Activated gamma-delta T cell treated with anti-CD3 and anti-CD28 coated beads, Interleukin-2, amount 50 U/mL, for 16 hours (primary cell): ENCODE measurements at regions not wholly inside any gene's neighbourhood (a gene's known extent, or its start where the extent isn't known, plus 50 kb on each side); places are given as distances from the start of the nearest gene placed in this dataset.
"Not testable (repeated sequence)": the region's sequence is repeated elsewhere in the genome, so short reads cannot be mapped to it uniquely, and the experiment has no call there.

ENCODE experiments used
- DNase-seq: peaks from one replicate; pipeline ENCODE4 v3.0.0-alpha.2; 2020; ENCODE audit warnings: low read depth

DNA sequence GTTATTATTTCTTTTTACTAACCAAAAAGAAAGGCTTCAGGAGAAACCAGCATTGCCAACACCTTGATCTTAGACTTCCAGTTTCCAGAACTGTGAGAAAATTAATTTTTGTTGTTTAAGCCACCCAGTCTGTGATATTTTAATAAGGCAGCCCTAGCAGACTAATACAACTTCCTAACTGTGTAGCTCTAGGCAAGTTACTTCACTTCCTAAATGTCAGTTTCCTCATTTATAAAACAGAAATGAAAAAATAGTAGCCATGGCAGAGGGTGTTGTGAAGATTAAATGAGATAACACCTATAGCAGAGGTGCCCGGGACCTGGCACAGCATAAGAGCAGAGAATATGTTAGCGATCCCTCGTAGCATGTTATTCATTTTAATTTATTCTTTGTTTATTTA is 66.6 kb upstream of the HAND1 start:
- DNase-seq, result no peak

DNA sequence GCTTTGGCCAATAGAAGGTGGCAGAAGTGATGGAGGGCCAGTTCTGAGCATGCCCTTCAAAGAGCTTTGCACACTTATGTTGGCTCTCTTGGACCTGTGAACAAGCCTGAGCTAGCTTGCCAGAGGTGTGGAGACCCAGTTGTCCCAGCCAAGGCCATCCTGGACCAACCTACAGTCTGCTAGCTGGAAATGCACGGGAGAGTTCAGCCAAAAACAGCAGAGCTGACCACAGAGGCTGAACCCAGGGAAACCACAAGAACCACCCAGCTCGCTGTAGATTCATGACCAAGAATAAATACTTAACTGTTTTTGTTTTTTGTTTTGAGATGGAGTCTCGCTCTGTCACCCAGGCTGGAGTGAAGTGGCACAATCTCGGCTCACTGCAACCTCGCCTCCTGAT is 65.4 kb upstream of the HAND1 start:
- DNase-seq, result no peak

DNA sequence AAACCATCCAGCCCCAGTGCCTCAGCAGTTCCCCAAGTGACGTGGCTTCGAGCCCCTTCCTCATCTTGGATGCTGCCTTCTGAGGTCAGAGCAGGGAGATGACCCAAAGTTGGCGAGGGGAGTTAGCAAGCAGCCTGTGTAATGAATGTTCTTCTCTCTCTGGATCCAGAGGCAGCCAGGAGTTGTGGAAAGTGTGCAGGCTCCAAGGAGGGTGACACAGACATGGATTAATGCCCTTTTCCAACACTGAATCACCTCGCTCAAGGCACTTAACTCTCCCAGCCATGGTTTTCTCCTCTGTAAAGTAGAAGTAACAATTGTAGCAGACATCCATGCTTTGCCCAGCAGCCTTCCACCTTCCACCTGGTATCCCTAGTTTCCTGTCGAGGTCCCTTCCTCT is 64.6 kb upstream of the HAND1 start:
- DNase-seq, result no peak

DNA sequence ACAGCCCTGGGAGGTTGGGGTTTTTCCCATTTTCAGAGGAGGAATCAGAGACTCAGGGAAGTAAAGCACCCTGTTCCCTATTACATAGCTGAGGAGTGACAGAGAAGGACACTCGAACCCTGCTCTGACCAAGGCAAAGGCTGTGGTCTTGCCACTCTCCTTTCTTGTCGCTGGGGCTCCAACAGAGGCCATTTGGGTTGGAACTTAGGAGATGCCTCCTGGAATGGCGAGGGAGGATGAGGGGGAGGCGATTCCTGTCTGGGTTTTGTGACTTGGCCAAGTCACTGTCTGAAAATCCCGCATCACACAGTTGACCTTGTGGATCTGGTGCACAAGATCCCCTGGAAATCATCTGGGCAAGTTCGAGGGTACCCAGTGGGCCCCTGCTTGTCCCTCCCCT is 64.0 kb upstream of the HAND1 start:
- no peak for DNase-seq

DNA sequence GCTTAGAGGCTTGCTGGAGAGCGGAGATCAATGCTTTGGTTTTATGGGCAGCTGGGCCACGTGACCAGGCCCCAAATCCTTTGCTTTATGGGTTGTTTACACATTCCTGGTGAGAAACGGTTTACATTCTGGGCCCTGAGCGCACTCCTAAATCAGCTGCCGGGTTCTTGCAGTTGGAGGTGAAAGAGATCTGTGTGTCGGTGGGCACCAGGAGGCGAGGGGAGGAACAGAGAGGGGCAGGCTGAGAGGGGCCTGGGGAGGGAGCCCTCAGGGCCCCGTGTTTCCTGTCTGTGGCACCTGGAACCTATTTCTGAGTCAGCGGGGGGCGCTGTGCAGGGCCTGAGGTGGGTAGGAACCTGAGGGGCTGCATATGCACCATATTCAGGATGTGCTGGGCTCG is 63.5 kb upstream of the HAND1 start:
- DNase-seq, result no peak

DNA sequence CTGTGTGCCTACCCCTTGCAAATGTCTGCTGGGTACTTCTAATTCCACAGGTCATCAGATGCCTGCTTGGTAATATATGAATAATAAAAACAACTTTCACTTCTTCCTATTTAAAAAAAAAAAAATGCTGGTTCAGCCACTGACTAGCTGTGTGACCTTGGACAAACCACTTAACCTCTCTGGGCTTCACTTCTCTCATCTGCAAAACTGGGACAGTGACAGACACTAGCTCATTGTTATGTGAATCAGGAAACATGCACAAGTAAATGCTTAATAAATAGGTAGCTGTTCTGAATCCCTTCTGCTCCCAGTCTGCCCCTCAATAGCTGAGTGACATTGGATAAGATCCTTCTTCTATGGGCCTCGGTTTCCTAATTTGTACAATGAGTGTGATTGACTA is 62.6 kb upstream of the HAND1 start:
- no peak for DNase-seq

DNA sequence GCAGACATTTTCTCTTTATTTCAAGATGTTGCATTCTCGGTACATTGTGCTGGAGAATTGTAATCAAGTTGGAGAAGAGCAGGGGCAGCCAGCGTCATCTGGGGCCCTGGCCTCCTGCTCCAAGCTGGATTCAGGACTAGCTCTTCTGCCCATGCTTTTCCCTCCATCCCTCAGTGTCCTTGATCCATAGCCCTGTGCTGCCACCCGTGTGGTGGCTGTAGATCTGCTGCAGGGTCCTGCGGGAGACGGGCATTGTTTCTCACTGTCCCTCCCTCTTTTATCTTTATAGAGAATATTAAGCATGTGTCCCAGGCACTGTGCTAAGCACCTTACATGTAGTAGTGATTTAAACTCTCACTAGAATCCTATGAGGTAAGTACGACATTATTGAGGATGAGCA is 60.5 kb upstream of the HAND1 start:
- no peak for DNase-seq

DNA sequence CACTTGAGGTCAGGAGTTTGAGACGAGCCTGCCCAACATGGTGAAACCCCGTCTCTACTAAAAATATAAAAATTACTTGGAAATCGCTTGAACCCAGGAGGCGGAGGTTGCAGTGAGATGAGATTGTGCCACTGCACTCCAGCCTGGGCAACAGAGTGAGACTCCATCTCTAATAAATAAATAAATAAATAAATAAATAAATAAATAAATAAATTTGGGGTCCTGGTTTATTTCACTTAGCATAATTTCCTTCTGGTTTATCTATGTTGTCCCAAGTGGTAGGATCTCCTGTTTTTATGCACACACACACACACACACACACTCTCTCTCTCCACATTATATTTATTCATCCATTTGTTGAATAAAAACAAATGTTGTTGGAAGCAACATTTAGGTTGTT is 58.4 kb upstream of the HAND1 start:
- DNase-seq, result not testable (repeated sequence)

DNA sequence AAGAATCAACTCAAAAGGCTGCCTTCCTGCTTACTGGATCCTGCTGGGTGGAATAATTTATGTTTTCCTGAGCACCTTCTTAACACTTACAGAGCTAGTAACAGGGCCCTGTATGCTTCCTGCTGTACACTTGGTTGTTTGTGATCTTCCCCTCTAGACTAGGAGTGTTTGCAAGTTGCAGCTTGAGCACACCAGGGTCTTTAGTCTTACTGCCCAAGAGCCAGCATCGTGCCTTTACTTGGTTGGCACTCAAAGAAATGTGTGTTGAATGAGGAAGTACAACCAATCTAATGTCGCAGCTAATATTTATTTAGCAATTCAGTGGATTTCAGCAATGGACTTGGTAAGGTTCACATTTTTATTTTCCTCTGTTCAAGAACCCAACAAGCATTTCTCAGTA is 57.5 kb upstream of the HAND1 start:
- no peak for DNase-seq

DNA sequence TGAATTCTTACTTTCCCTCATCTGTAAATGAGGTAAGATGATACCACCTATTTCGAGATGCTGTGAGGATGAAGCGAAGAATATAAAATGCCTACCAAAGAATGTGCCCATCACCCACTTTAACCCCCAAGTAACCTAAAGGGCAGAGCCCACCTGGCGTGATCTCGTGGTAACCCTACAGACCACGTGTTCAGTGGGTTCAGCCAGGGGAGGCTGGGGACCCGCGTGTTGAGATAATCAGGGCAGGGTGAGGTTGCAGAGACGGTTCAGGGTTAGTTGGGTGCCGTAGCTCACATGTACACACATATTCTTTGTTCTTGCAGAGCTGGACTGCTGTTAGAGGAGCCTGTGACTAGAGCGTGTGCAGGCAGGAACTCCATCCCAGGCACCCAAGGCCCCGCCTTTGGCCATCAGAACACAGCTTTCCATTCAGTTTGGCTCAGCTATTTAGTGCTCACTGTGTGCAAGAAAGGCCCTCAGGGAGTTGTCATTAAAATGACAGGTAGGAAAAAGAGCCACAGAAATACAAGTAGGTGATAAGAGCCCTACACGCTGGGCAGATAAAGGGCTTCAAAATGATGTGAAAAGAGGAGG is 56.5 kb upstream of the HAND1 start:
- no peak for DNase-seq

DNA sequence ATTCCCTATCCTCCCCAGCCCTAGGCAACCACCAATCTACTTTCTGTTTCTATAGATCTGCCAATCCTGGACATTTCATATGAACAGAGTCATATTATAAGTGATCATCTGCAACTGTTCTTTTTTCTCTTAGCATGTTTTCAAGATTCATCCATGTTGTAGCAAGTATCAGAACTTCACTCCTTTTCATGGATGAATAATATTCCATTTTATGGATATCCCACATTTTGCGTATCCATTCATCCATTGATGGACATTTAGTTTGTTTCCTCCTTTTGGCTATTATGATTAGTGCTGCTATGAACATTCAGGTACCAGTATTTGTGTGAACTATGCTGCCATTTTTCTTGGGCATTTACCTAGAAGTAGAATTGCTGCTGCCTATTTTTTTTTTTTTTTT is 51.3 kb upstream of the HAND1 start:
- DNase-seq, result no peak

DNA sequence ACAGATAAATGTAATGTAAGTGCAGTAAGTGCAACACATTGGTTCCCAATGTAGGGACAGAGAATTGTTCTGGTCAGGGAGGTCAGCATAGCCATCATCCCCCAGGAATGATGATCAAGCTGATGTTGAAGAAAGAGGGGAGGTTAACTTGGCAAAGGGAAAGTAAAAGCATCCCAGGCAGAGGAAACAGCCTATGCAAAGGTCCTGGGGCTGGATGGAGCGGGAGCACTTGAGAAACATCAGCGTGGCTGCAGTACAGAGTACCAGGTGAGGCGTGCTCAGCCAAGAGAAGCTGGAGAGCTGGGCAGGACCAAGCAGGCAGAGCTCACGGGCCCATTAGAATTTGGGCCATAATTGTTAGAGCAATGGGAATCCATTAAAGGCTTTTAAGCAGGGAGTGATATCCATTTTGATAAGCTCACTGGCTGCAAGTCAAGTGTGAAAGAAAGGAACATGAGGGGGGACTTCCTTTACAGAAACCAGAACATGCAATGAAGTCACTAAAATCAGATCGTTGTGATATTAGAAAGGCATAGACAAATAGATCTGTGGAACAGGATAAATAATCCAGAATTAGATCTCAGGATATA is 50.1 kb upstream of the HAND1 start:
- no peak for DNase-seq
